GM12878 (cell line): ENCODE measurements at regions not wholly inside any gene's neighbourhood (a gene's known extent, or its start where the extent isn't known, plus 50 kb on each side); places are given as distances from the start of the nearest gene placed in this dataset.

Experiments used
- ATAC-seq: fragments of 200-7000 bp; cut with Tn5 transposase; 3 replicates; pipeline ENCODE4 v1.9.1; 2020; ENCODE audit warnings: mild to moderate bottlenecking, moderate library complexity
- BruUV-seq: library from RNA; stranded (reverse); fragments of 400-500 nt; replicated peaks from 2 replicates; lab custom pipeline; 2021; lab: Mats Ljungman, UMichigan
- CTCF ChIA-PET: fragments of 300-600 bp; sonication (Branson Sonifier 250); formaldehyde crosslinking; extraction: SDS; loops from one replicate; lab custom pipeline; 2021; ENCODE audit warnings: inconsistent platforms; lab: Yijun Ruan, JAX
- POLR2A ChIA-PET: fragments of 350-600 bp; formaldehyde crosslinking; extraction: SDS; loops from one replicate; lab custom pipeline; 2021; ENCODE audit warnings: inconsistent platforms; lab: Charles Lee
- RAD21 ChIA-PET: fragments of 300-600 bp; sonication (Branson Sonifier 250); formaldehyde crosslinking; loops from one replicate; lab custom pipeline; 2023; ENCODE audit warnings: antibody characterized with exemption; ENCODE audit not compliant: unreplicated experiment; lab: Charles Lee
- SMC1A ChIA-PET: fragments of 300-600 bp; sonication (Branson Sonifier 250); formaldehyde crosslinking; loops from one replicate; lab custom pipeline; 2023; ENCODE audit not compliant: unreplicated experiment, uncharacterized antibody; lab: Charles Lee
- DNase-seq: peaks from one replicate; pipeline ENCODE4 v3.0.0-alpha.2; 2011; ENCODE audit warnings: low read depth, low spot score
- FAIRE-seq: peaks from 3 replicates; lab custom pipeline; 2011; peaks lifted over from hg19 to GRCh38; lab: Jason Lieb, UNC
- H2AFZ ChIP-seq: 2 replicates; pipeline ENCODE4 v1.6.0; 2011; ENCODE audit warnings: low read depth, low read length, control low read depth; ENCODE audit not compliant: control insufficient read depth
- H3K27ac ChIP-seq: 2 replicates; pipeline ENCODE4 v1.5.1; 2011; ENCODE audit warnings: control low read depth; ENCODE audit not compliant: control insufficient read depth, insufficient read depth
- H3K27me3 ChIP-seq, 2 experiments: replicated peaks in 1 of 2; 2 replicates each; pipeline versions ENCODE4 v1.6.0 to v1.6.1; 2011; ENCODE audit warnings: low read length in 1 of 2; ENCODE audit not compliant: control insufficient read depth in 2 of 2, insufficient read depth in 2 of 2
- H3K36me3 ChIP-seq, 2 experiments: 2 replicates each; pipeline ENCODE4 v1.5.1; 2011; ENCODE audit warnings: low read length in 1 of 2; ENCODE audit not compliant: control insufficient read depth in 2 of 2, insufficient read depth in 2 of 2
- H3K4me1 ChIP-seq: 2 replicates; pipeline ENCODE4 v1.6.1; 2011; ENCODE audit warnings: mild to moderate bottlenecking, low read length, moderate library complexity, mixed read lengths; ENCODE audit not compliant: control insufficient read depth, insufficient read depth
- H3K4me2 ChIP-seq: 2 replicates; pipeline ENCODE4 v1.6.0; 2011; ENCODE audit warnings: control low read depth; ENCODE audit not compliant: control insufficient read depth, insufficient read depth
- H3K4me3 ChIP-seq: fragments of 200-600 bp; sonication (generic); 2 replicates; pipeline ENCODE4 v1.5.1; 2016
- H3K79me2 ChIP-seq: 2 replicates; pipeline ENCODE4 v1.6.0; 2011; ENCODE audit warnings: low read length; ENCODE audit not compliant: control insufficient read depth, insufficient read depth
- H3K9ac ChIP-seq: 2 replicates; pipeline ENCODE4 v1.8.0; 2011; ENCODE audit warnings: low read length, control low read depth, mixed read lengths; ENCODE audit not compliant: control insufficient read depth, insufficient read depth
- H3K9me3 ChIP-seq: replicated peaks from 3 replicates; pipeline ENCODE4 v1.5.1; 2011; ENCODE audit warnings: mild to moderate bottlenecking, low read length; ENCODE audit not compliant: control insufficient read depth, insufficient read depth
- H4K20me1 ChIP-seq: 2 replicates; pipeline ENCODE4 v1.6.0; 2011; ENCODE audit not compliant: control insufficient read depth, insufficient read depth
- CHD1 ChIP-seq: IDR thresholded peaks from 2 replicates; pipeline ENCODE4 v1.6.1; 2012; ENCODE audit warnings: low read depth, low read length, improper control_type of control experiment
- EP300 ChIP-seq, 2 experiments: fragments of 150-350 bp in 1 of 2; IDR thresholded peaks; 2 replicates each; pipeline ENCODE4 v1.6.1; 2011 to 2012; ENCODE audit warnings: low read depth in 2 of 2, low read length in 2 of 2, borderline replicate concordance in 1 of 2, improper control_type of control experiment in 1 of 2, inconsistent platforms in 1 of 2; ENCODE audit not compliant: control insufficient read depth in 1 of 2
- FOS ChIP-seq: IDR thresholded peaks from 3 replicates; pipeline ENCODE4 v1.6.1; 2011; ENCODE audit warnings: borderline replicate concordance; ENCODE audit not compliant: insufficient read length; ENCODE audit errors: extremely low read depth
- FOXM1 ChIP-seq: IDR thresholded peaks from 2 replicates; pipeline ENCODE4 v1.6.1; 2012; ENCODE audit warnings: low read depth, mild to moderate bottlenecking, inconsistent platforms, low read length, moderate library complexity
- KAT2A ChIP-seq: conservative IDR thresholded peaks from 2 replicates; pipeline ENCODE4 v1.6.1; 2011; ENCODE audit warnings: low read depth, low read length; ENCODE audit not compliant: control insufficient read depth
- POLR2A ChIP-seq: IDR thresholded peaks from 2 replicates; pipeline ENCODE4 v1.6.1; 2011; ENCODE audit warnings: low read depth, mild to moderate bottlenecking, low read length
- RFX5 ChIP-seq: IDR thresholded peaks from 2 replicates; pipeline ENCODE4 v1.6.1; 2011; ENCODE audit warnings: low read depth, low read length, improper control_type of control experiment
- SMAD5 ChIP-seq: IDR thresholded peaks from 2 replicates; pipeline ENCODE4 v1.6.1; 2016; ENCODE audit warnings: antibody characterized with exemption, low read depth
- WGBS: methylation state at CpG from one replicate; pipeline ENCODE4 v1.1.6; 2016; ENCODE audit warnings: low lambda C conversion rate; ENCODE audit not compliant: insufficient replicate concordance, insufficient coverage; ENCODE audit errors: missing lambda C conversion rate; 5-methylcytosine and 5-hydroxymethylcytosine counted together
- in situ Hi-C: fragments of 300-500 bp; cut with MboI; formaldehyde crosslinking; loops from 9 replicates; pipeline ENCODE4 v1.14.3; 2018; ENCODE audit warnings: mixed read lengths
- intact Hi-C: fragments of 100-400 bp; cut with micrococcal nuclease; formaldehyde crosslinking; loops from one replicate; pipeline ENCODE4 v1.14.2; 2022; ENCODE audit not compliant: unreplicated experiment
- TF ChIP-seq, protein P1 (sequence below): fragments of 450-650 bp; IDR thresholded peaks from 2 replicates; pipeline ENCODE4 v1.6.1; 2017; ENCODE audit warnings: antibody characterized with exemption, mild to moderate bottlenecking, moderate library complexity
- TF ChIP-seq, protein P2 (sequence below): fragments of 450-650 bp; IDR thresholded peaks from 2 replicates; pipeline ENCODE4 v1.6.1; 2017; ENCODE audit warnings: mild to moderate bottlenecking, moderate library complexity
- TF ChIP-seq, protein P3 (sequence below): fragments of 450-650 bp; IDR thresholded peaks from 2 replicates; pipeline ENCODE4 v1.6.1; 2017; ENCODE audit warnings: borderline replicate concordance
- TF ChIP-seq, protein P4 (sequence below): fragments of 450-650 bp; IDR thresholded peaks from 2 replicates; pipeline ENCODE4 v1.6.1; 2016; ENCODE audit warnings: mild to moderate bottlenecking

DNA sequence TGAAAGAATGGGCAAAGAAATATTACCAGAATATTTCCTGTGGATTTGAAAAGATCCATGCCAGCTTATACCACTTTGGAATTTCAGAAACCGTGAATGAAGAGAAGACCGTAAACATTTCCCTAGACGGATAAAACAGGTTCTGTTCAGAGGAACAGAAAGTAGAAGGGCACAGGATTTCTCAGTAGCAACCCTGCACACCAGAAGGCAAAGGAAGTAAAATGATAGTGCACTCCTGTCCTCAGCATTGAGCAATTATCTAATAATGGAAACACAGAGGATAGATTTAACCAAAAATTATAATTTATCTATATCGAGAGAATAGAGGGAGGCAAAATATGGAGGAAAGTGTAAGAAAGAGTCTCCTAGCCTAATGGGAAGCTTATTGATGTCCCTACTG is 87.0 kb upstream of the ITGA6 start (continued):
- no peak for TF ChIP-seq FOS

DNA sequence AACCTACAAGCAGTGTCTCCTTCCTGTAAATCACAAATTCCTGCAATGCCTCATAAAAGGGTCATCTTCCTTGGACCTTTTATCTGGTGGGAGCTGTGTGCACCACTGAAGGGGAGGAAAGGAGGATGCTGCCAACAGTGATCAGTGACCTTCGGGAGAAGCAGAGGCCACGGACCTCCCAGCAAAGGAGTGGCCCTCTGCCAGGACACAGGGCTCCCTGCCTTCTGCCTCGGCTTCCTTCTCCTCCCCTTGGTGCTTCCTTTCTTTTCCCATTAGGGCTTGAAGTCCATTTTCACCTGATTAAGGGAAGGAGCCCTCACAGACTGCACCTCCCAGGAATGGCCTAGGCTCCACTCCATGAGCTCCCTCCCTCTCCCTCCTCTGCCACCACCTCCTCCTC is 85.3 kb upstream of the ITGA6 start:
- Histone ChIP-seq H3K27ac (no peak overlapping the region), H3K36me3 (no peaks in the 10 kb centered on the region), H3K4me3 (no peak overlapping the region), H4K20me1 (no peaks in the 10 kb centered on the region), H3K79me2 (no peaks in the 10 kb centered on the region), H3K9ac (no peak overlapping the region), H2AFZ (no peak overlapping the region), H3K4me2 (no peak overlapping the region), H3K4me1 (no peaks in the 10 kb centered on the region), H3K27me3 (peaks cover 0 to 4% of the 10 kb centered on the region in 2 experiments; a peak in 1 of 4 replicates), H3K9me3 (no peaks in the 10 kb centered on the region)
- no TSS peak for BruUV-seq
- CTCF ChIA-PET, result no interaction called here
- RAD21 ChIA-PET, result no interaction called here
- DNase-seq (no peak), FAIRE-seq (no peak), ATAC-seq (no peak)
- in situ Hi-C loops (no loop called here), intact Hi-C loops (no loop called here)
- 48% methylated on average over 3 of the region's 3 CpGs for WGBS
- SMC1A ChIA-PET, result no interaction called here
- POLR2A ChIA-PET, result no interaction called here
- TF ChIP-seq, protein P1, sequence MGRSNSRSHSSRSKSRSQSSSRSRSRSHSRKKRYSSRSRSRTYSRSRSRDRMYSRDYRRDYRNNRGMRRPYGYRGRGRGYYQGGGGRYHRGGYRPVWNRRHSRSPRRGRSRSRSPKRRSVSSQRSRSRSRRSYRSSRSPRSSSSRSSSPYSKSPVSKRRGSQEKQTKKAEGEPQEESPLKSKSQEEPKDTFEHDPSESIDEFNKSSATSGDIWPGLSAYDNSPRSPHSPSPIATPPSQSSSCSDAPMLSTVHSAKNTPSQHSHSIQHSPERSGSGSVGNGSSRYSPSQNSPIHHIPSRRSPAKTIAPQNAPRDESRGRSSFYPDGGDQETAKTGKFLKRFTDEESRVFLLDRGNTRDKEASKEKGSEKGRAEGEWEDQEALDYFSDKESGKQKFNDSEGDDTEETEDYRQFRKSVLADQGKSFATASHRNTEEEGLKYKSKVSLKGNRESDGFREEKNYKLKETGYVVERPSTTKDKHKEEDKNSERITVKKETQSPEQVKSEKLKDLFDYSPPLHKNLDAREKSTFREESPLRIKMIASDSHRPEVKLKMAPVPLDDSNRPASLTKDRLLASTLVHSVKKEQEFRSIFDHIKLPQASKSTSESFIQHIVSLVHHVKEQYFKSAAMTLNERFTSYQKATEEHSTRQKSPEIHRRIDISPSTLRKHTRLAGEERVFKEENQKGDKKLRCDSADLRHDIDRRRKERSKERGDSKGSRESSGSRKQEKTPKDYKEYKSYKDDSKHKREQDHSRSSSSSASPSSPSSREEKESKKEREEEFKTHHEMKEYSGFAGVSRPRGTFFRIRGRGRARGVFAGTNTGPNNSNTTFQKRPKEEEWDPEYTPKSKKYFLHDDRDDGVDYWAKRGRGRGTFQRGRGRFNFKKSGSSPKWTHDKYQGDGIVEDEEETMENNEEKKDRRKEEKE, result no peak
- TF ChIP-seq FOXM1, result no peak
- no peak for TF ChIP-seq RFX5
- TF ChIP-seq SMAD5, result no peak
- TF ChIP-seq, protein P2, sequence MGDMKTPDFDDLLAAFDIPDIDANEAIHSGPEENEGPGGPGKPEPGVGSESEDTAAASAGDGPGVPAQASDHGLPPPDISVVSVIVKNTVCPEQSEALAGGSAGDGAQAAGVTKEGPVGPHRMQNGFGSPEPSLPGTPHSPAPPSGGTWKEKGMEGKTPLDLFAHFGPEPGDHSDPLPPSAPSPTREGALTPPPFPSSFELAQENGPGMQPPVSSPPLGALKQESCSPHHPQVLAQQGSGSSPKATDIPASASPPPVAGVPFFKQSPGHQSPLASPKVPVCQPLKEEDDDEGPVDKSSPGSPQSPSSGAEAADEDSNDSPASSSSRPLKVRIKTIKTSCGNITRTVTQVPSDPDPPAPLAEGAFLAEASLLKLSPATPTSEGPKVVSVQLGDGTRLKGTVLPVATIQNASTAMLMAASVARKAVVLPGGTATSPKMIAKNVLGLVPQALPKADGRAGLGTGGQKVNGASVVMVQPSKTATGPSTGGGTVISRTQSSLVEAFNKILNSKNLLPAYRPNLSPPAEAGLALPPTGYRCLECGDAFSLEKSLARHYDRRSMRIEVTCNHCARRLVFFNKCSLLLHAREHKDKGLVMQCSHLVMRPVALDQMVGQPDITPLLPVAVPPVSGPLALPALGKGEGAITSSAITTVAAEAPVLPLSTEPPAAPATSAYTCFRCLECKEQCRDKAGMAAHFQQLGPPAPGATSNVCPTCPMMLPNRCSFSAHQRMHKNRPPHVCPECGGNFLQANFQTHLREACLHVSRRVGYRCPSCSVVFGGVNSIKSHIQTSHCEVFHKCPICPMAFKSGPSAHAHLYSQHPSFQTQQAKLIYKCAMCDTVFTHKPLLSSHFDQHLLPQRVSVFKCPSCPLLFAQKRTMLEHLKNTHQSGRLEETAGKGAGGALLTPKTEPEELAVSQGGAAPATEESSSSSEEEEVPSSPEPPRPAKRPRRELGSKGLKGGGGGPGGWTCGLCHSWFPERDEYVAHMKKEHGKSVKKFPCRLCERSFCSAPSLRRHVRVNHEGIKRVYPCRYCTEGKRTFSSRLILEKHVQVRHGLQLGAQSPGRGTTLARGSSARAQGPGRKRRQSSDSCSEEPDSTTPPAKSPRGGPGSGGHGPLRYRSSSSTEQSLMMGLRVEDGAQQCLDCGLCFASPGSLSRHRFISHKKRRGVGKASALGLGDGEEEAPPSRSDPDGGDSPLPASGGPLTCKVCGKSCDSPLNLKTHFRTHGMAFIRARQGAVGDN, result no peak
- no peak for TF ChIP-seq KAT2A
- no peak for TF ChIP-seq POLR2A
- TF ChIP-seq, protein P3, sequence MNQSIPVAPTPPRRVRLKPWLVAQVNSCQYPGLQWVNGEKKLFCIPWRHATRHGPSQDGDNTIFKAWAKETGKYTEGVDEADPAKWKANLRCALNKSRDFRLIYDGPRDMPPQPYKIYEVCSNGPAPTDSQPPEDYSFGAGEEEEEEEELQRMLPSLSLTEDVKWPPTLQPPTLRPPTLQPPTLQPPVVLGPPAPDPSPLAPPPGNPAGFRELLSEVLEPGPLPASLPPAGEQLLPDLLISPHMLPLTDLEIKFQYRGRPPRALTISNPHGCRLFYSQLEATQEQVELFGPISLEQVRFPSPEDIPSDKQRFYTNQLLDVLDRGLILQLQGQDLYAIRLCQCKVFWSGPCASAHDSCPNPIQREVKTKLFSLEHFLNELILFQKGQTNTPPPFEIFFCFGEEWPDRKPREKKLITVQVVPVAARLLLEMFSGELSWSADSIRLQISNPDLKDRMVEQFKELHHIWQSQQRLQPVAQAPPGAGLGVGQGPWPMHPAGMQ, result no peak
- TF ChIP-seq, protein P4, sequence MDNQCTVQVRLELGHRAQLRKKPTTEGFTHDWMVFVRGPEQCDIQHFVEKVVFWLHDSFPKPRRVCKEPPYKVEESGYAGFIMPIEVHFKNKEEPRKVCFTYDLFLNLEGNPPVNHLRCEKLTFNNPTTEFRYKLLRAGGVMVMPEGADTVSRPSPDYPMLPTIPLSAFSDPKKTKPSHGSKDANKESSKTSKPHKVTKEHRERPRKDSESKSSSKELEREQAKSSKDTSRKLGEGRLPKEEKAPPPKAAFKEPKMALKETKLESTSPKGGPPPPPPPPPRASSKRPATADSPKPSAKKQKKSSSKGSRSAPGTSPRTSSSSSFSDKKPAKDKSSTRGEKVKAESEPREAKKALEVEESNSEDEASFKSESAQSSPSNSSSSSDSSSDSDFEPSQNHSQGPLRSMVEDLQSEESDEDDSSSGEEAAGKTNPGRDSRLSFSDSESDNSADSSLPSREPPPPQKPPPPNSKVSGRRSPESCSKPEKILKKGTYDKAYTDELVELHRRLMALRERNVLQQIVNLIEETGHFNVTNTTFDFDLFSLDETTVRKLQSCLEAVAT, result no peak
- no peak for TF ChIP-seq EP300 (IDR thresholded peaks at IDR 0.05; ENCODE audit: borderline replicate concordance in 1 of 2, control insufficient read depth in 1 of 2, low read depth in 2 of 2, low read length in 2 of 2)
- TF ChIP-seq CHD1, result no peak
